Spleen (tissue), 11 donors: ENCODE measurements at regions not wholly inside any gene's neighbourhood (a gene's known extent, or its start where the extent isn't known, plus 50 kb on each side); places are given as distances from the start of the nearest gene placed in this dataset.

Source experiments
- DNase-seq: peaks from one replicate; pipeline ENCODE4 v3.0.0-alpha.2; 2020
- H3K27ac ChIP-seq, 8 donors: fragments of 200-600 bp; sonication (generic) in 7 of 8; 1 replicate in 4 of 8; 2 replicates in 4 of 8; pipeline versions ENCODE4 v1.5.0 to v1.8.0; 2016 to 2021; ENCODE audit warnings: inconsistent platforms in 4 of 8, mild to moderate bottlenecking in 4 of 8, moderate library complexity in 1 of 8
- H3K27me3 ChIP-seq, 7 donors: fragments of 200-600 bp; sonication (generic) in 6 of 7; replicated peaks in 1 of 7; 1 replicate in 4 of 7; 2 replicates in 3 of 7; pipeline versions ENCODE4 v1.5.0 to v1.8.0; 2016 to 2021; ENCODE audit warnings: inconsistent platforms in 3 of 7, mild to moderate bottlenecking in 1 of 7
- H3K36me3 ChIP-seq, 6 donors: fragments of 200-600 bp; sonication (generic) in 5 of 6; 1 replicate in 4 of 6; 2 replicates in 2 of 6; pipeline versions ENCODE4 v1.5.0 to v1.8.0; 2016 to 2021; ENCODE audit warnings: inconsistent platforms in 2 of 6
- H3K4me1 ChIP-seq, 6 donors: fragments of 200-600 bp; sonication (generic) in 5 of 6; 1 replicate in 3 of 6; 2 replicates in 3 of 6; pipeline versions ENCODE4 v1.5.0 to v1.8.0; 2016 to 2021; ENCODE audit warnings: inconsistent platforms in 3 of 6
- H3K4me3 ChIP-seq, 8 donors: fragments of 200-600 bp; sonication (generic) in 7 of 8; 1 replicate in 4 of 8; 2 replicates in 4 of 8; pipeline versions ENCODE4 v1.5.0 to v1.8.0; 2016 to 2021; ENCODE audit warnings: inconsistent platforms in 4 of 8, mild to moderate bottlenecking in 4 of 8, moderate library complexity in 2 of 8
- H3K9me3 ChIP-seq, 8 donors: fragments of 200-600 bp; sonication (generic) in 7 of 8; 1 replicate in 4 of 8; 2 replicates in 4 of 8; pipeline versions ENCODE4 v1.5.0 to v1.8.0; 2016 to 2021; ENCODE audit warnings: inconsistent platforms in 4 of 8
- POLR2A ChIP-seq, 3 donors: fragments of 450-650 bp; IDR thresholded peaks; one replicate each; pipeline ENCODE4 v1.5.1; 2017; ENCODE audit warnings: antibody characterized with exemption in 3 of 3, mild to moderate bottlenecking in 1 of 3
- POLR2AphosphoS5 ChIP-seq, 3 donors: sonication (generic); formaldehyde crosslinking; IDR thresholded peaks; one replicate each; pipeline ENCODE4 v1.5.1; 2017; ENCODE audit warnings: antibody characterized with exemption in 3 of 3
- WGBS, 5 donors: extraction: QIAGEN DNeasy Blood & Tissue Kit in 3 of 5; methylation state at CpG; one replicate each; pipeline versions ENCODE4 v1.1.5 to v1.1.7; 2013 to 2018; 5-methylcytosine and 5-hydroxymethylcytosine counted together
- intact Hi-C: fragments of 100-400 bp; cut with DNase I; formaldehyde crosslinking; loops from one replicate; pipeline ENCODE4 v1.15.0; 2023; ENCODE audit warnings: low total_unique reads
- TF ChIP-seq, protein P1 (sequence below), 11 experiments: fragments of 200-600 bp in 7 of 11; fragments of 450-650 bp in 4 of 11; sonication (generic) in 4 of 11; IDR thresholded peaks in 8 of 11; conservative IDR thresholded peaks in 3 of 11; 1 replicate in 7 of 11; 2 replicates in 4 of 11; pipeline versions ENCODE4 v1.4.0 to v1.8.0; 2016 to 2021; ENCODE audit warnings: antibody characterized with exemption in 11 of 11, inconsistent platforms in 4 of 11, mild to moderate bottlenecking in 1 of 11
- donor health status: healthy with polysubstance abuse.
- donor health status: DM: no; HTN: no; CAD: no; lungs with moderate emphysema.
- donor health status: DM: no; HTN: no; CAD: no.
- donor health status: Bipolar disorder and iron deficiency.
- donor health status: healthy.
- donor health status: DM: no; HTN: no; CAD: no.
- donor health status: DM: yes; HTN: yes; CAD: no.

DNA sequence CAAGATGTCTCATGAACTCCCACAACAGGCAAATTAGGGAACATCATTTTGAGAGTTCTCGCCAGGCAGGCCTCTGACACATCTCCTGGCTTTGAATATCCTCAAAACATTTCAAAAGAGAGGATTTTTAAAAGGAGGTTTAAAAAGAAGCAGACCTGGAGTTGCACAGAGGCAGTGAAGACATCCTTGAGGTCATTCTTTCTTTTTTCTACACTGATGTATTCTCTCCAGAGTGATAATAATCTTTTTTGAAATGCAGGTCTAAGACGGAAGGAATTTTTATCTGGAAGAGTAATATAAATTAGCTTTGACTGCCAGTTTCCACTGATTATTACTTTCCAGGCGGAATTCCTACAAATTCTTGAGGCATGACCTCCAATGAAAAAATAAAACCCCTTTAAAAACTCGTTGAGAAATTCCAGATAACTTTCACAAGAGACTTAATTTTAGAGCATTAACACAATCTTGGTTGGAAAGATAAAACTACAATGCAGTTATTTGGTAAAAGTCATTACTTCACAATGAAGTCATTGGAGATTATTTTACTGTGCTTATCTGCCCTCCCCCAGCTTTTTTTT lies 125.0 kb downstream of the LYPLAL1 start:
- intact Hi-C loops = no loop called here
- WGBS, 5 donors = 60 to 81% (median 75%) methylated on average over 4 of the region's 4 CpGs
- H3K27me3 ChIP-seq = no peaks in the 10 kb centered on the region
- no peaks in the 10 kb centered on the region for H3K36me3 ChIP-seq
- no peak for DNase-seq
- H3K27ac ChIP-seq = no peak overlapping the region
- no peaks in the 10 kb centered on the region for H3K4me1 ChIP-seq
- no peaks in the 10 kb centered on the region for H3K9me3 ChIP-seq
- no peak overlapping the region for H3K4me3 ChIP-seq
- no peak for TF ChIP-seq POLR2AphosphoS5 (IDR thresholded peaks at IDR 0.05)
- no peak for TF ChIP-seq POLR2A (IDR thresholded peaks at IDR 0.05)
- TF ChIP-seq, protein P1, sequence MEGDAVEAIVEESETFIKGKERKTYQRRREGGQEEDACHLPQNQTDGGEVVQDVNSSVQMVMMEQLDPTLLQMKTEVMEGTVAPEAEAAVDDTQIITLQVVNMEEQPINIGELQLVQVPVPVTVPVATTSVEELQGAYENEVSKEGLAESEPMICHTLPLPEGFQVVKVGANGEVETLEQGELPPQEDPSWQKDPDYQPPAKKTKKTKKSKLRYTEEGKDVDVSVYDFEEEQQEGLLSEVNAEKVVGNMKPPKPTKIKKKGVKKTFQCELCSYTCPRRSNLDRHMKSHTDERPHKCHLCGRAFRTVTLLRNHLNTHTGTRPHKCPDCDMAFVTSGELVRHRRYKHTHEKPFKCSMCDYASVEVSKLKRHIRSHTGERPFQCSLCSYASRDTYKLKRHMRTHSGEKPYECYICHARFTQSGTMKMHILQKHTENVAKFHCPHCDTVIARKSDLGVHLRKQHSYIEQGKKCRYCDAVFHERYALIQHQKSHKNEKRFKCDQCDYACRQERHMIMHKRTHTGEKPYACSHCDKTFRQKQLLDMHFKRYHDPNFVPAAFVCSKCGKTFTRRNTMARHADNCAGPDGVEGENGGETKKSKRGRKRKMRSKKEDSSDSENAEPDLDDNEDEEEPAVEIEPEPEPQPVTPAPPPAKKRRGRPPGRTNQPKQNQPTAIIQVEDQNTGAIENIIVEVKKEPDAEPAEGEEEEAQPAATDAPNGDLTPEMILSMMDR (IDR thresholded peaks at IDR 0.05 in 8 of 11, conservative IDR thresholded peaks at IDR 0.05 in 3 of 11) = no peak

DNA sequence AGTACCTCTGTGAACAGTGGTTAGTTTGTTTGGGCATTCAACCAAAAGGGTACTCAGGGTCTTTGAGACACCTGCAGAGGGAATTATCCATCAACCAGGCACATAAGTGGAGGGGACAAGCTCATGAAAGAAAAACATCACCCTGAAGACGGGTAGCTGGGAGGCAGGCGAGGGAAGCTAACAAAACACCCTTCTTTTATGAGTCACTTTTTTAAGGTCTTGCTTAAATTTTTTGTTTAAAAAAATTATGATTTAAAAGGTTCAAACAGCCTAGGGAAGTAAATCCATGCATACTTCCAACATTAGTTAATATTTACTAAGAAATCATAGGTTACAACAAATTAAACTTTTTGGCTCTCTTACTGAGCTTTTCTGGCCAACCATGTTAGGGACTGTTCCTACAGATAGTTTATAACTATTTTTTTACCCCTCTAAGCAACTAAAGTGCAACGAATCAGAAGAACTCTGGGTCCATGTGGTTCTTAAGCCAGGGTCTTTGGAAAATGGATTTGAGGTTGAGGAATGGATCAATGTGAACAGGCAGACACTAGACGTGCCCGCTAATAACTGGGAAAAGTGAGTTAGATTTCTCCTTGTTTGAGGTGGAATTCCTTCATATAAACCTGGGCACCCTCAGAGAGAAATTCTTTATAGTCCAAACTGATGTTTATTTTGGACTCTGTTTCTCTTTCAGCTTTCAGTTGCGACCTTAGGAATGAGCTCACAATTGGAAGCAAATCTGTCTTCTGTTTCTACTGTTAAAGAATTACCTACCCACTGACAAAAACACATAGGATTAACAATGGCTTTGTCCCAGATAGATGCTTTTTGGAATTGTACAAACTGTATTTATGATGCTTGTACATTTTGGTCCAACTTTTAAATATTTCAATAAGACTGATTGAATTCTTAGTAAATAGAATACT lies 123.0 kb downstream of the LYPLAL1 start:
- intact Hi-C loops = no loop called here
- WGBS, 5 donors = 89 to 94% (median 92%) methylated on average over 6 of the region's 6 CpGs
- Histone ChIP-seq H3K27me3 (no peaks in the 10 kb centered on the region), H3K36me3 (no peaks in the 10 kb centered on the region), H3K4me3 (no peak overlapping the region), H3K4me1 (no peaks in the 10 kb centered on the region), H3K27ac (no peak overlapping the region), H3K9me3 (no peaks in the 10 kb centered on the region)
- TF ChIP-seq POLR2AphosphoS5 (IDR thresholded peaks at IDR 0.05) (no peak), POLR2A (IDR thresholded peaks at IDR 0.05) (no peak)
- TF ChIP-seq, protein P1 (IDR thresholded peaks at IDR 0.05 in 8 of 11, conservative IDR thresholded peaks at IDR 0.05 in 3 of 11) = no peak
- no peak for DNase-seq

DNA sequence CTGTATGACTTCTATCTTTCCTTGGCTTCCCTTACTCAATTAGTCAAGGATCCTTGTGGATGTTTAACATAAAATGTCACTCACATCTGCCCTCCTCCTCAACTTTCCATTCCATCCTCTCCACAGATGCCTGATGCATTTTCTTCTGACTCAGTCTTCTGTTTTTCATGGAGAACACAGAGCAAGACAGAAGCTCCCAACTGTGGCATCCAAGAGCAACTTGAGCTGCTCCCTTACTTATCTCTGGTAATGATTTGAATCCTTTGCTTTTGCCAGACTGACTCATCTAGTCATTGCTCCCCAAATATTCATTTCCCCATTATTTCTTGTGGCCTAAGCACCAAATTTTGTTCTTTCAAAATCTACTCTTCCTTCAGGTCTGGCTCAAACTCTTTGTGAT lies 120.6 kb downstream of the LYPLAL1 start:
- no peak overlapping the region for H3K27ac ChIP-seq
- no peak for DNase-seq
- no peaks in the 10 kb centered on the region for H3K36me3 ChIP-seq
- no peaks in the 10 kb centered on the region for H3K9me3 ChIP-seq
- intact Hi-C loops = no loop called here
- H3K27me3 ChIP-seq = no peaks in the 10 kb centered on the region
- no peaks in the 10 kb centered on the region for H3K4me1 ChIP-seq
- no peak overlapping the region for H3K4me3 ChIP-seq
- TF ChIP-seq, protein P1 (IDR thresholded peaks at IDR 0.05 in 8 of 11, conservative IDR thresholded peaks at IDR 0.05 in 3 of 11) = no peak
- TF ChIP-seq POLR2A (IDR thresholded peaks at IDR 0.05) = no peak
- no peak for TF ChIP-seq POLR2AphosphoS5 (IDR thresholded peaks at IDR 0.05)

DNA sequence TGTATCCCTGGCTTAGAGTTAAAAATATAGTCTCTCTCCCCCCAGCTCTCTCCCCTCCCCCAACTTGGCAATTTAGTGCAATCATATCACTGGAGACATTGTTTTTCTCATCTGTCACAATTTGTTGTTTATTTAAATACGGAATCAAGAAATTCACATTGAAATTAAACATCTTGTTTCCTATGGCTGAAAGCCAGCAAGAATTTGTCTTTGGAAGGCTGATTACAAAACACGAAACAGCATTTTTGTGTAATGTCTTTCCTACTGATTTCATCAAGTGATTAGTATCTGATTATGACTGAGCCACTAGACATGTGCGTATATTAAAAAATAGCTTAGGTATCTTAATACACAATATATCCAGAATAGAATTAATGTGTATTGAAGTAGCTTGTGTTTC lies 119.7 kb downstream of the LYPLAL1 start:
- Histone ChIP-seq H3K36me3 (no peaks in the 10 kb centered on the region), H3K9me3 (no peaks in the 10 kb centered on the region), H3K27me3 (no peaks in the 10 kb centered on the region), H3K4me3 (no peak overlapping the region), H3K4me1 (no peaks in the 10 kb centered on the region), H3K27ac (no peak overlapping the region)
- DNase-seq = no peak
- intact Hi-C loops = no loop called here
- TF ChIP-seq POLR2A (IDR thresholded peaks at IDR 0.05) (no peak), POLR2AphosphoS5 (IDR thresholded peaks at IDR 0.05) (no peak)
- TF ChIP-seq, protein P1 (IDR thresholded peaks at IDR 0.05 in 8 of 11, conservative IDR thresholded peaks at IDR 0.05 in 3 of 11) = no peak
- 72 to 86% (median 80%) methylated on average over 3 of the region's 3 CpGs for WGBS, 5 donors
